GM12864 (cell line): ENCODE measurements at regions not wholly inside any gene's neighbourhood (a gene's known extent, or its start where the extent isn't known, plus 50 kb on each side); places are given as distances from the start of the nearest gene placed in this dataset.

Experiments used
- DNase-seq: peaks from one replicate; pipeline ENCODE4 v3.0.0-alpha.2; 2011; ENCODE audit warnings: low read depth
- H3K4me3 ChIP-seq: 2 replicates; pipeline ENCODE4 v1.5.1; 2011; ENCODE audit warnings: mild to moderate bottlenecking, low read depth, low read length, control low read depth
- TF ChIP-seq, protein P1 (sequence below): IDR thresholded peaks from 2 replicates; pipeline ENCODE4 v1.5.1; 2011; ENCODE audit warnings: low read depth, mild to moderate bottlenecking, moderate library complexity, low read length, control low read depth, inconsistent platforms; ENCODE audit errors: missing control alignments

DNA sequence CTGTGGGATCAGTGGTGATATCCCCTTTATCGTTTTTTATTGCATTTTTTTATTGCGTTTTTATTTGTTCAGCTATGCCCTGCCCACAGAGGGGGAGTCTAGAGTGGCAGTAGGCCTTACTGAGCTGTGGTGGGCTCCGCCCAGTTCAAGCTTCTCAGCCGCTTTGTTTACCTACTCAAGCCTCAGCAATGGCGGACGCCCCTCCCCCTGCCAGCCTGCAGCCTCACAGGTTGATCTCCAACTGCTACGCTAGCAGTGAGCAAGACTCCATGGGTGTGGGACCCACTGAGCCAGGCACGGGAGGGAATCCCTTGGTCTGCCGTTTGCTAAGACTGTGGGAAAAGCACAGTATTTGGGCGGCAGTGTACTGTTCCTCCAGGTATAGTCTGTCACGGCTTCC, 500.6 kb upstream of the MCTP2 start:
- DNase-seq = no peak
- TF ChIP-seq, protein P1, sequence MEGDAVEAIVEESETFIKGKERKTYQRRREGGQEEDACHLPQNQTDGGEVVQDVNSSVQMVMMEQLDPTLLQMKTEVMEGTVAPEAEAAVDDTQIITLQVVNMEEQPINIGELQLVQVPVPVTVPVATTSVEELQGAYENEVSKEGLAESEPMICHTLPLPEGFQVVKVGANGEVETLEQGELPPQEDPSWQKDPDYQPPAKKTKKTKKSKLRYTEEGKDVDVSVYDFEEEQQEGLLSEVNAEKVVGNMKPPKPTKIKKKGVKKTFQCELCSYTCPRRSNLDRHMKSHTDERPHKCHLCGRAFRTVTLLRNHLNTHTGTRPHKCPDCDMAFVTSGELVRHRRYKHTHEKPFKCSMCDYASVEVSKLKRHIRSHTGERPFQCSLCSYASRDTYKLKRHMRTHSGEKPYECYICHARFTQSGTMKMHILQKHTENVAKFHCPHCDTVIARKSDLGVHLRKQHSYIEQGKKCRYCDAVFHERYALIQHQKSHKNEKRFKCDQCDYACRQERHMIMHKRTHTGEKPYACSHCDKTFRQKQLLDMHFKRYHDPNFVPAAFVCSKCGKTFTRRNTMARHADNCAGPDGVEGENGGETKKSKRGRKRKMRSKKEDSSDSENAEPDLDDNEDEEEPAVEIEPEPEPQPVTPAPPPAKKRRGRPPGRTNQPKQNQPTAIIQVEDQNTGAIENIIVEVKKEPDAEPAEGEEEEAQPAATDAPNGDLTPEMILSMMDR = no peak
- H3K4me3 ChIP-seq = no peak overlapping the region

DNA sequence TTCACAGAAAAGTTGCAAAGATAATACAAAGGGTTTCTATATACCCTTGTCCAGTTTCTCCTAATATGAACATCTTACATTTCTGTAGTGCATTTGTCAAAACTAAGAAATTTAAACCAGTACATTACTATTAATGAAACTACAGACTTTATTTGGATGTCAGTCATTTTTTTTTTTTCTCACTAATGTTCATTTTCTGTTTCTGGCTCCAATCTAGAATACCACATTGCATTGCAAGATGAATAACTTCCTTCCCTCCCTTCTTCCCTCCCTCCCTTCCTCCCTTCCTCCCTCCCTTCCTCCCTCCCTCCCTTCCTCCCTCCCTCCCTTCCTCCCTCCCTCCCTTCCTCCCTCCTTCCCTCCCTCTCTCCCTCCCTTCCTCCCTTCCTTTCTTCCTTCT, 509.2 kb upstream of the MCTP2 start:
- DNase-seq = no peak
- no peak overlapping the region for H3K4me3 ChIP-seq
- TF ChIP-seq, protein P1 = no peak

DNA sequence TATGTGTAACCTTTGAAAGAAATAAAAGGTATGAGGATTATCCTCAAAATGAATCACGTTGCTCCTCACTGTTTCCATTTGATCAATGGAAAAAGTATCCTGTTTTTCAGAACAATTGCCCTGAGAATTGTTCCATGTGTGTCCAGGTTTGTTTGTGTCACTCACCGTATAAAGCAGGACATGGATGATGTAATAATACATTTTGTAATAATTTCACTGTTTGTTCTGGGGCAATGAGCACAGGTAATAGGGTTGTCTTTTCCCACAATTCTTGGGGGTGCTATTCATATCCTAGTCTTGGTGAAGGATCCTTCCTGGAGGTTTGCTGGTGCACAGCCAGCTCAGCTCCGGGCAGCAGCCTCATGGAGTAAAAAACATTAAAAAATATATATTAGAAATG, 510.8 kb upstream of the MCTP2 start:
- TF ChIP-seq, protein P1 = no peak
- H3K4me3 ChIP-seq = no peak overlapping the region

DNA sequence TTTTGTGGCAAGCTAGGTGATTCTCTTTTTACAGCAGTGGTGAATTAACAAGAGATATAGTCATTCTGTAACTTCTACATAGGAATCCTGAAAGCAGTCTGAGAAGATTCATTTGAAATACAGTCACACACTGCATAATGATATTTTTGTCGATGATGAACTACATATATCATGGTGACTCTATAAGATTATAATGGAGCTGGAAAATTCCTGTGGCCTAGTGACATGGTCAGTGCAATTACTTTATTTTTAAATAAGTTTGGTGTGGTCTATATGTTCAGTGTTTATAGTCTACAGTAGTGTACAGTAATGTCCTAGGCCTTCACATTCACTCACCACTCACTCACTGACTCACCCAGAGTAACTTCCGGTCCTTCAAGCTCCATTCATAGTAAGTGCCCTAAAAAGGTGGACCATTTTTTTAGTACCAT, 511.4 kb upstream of the MCTP2 start:
- TF ChIP-seq, protein P1 = no peak
- no peak overlapping the region for H3K4me3 ChIP-seq
- no peak for DNase-seq

More for the DNA sequence above, 510.8 kb upstream of the MCTP2 start:
- no peak for DNase-seq

DNA sequence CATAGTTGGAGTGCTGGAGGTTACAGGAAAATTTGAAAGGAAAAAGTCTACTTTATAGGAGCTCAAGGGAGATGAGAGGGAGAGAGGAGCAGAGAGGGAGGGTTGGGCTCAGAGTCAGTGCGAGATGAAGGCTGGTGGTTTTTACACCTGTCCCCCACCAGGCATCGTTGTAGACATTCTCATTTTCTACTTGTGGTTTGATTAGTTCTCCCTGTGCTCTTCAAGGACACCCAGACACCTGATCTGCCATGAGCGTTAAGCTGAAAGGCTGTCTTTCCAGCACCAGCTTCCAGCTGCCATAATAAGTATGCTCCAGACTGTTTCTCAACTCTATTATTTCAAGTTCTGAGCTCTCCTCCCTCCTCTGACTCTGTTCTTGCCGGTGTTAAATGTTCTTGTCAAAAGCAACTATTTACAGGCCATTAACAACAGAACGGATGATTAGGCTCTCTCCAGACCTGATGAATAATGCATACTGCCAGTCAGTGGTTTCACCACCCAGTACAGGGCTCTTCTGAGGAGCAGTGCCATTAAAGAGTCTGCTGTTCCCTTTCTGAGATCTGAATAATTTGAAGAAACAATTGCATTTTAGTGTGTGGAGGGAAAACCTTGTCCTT, 514.6 kb upstream of the MCTP2 start:
- no peak for DNase-seq
- H3K4me3 ChIP-seq = no peak overlapping the region
- TF ChIP-seq, protein P1 = no peak

DNA sequence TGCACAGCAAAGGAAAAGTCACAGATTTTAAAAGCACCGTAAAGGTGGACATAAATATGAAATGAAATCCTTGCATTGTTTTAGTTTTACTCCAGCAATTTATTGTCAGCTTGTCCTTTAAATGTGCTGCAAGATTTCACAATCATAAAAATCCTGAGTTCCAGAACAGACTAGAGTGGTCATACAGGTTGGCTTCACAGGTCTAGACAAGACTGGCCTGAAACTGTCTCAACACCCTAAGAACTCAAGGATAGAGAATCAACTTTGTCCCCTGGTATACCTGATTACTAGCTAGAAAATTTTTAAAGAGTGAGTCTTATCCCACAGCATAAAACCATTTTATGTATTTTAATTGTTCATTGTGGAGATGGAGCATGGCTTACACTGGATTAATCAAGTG, 521.7 kb upstream of the MCTP2 start:
- no peak overlapping the region for H3K4me3 ChIP-seq
- no peak for DNase-seq
- TF ChIP-seq, protein P1 = no peak
